ENCODE measurements at regions not wholly inside any gene's neighbourhood (a gene's known extent, or its start where the extent isn't known, plus 50 kb on each side); places are given as distances from the start of the nearest gene placed in this dataset.

DNA sequence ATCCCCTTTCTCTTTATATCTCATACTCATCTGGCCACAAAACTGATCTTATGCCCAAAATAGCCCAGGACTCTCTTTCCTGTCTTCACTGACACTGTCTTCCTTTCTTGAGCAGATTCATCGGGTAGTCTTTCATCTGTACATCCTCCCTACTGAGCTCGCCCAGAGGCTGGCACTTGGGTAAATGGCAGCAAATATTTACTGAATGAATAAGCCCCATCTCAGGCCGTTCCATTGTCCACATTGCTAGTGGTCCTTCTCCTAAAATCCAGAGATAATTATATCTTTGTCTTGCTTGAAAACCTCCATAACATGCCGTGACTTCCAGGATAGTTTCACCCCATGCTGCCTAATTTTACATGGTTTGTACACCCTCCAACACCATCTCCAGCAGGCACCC, 158.1 kb upstream of the SDK2 start:
- no peak overlapping the region for H3K4me3 ChIP-seq
- WGBS, 2 donors, result 66 to 78% methylated on average over 4 of the region's 4 CpGs
- no peak overlapping the region for H3K27ac ChIP-seq
- TF ChIP-seq POLR2A (IDR thresholded peaks at IDR 0.05), result no peak
- H3K27me3 ChIP-seq, result peaks cover 0 to 44% (median 9%) of the 10 kb centered on the region in 3 donors
- intact Hi-C loops (cut with DNase I), result no loop called here
- no peaks in the 10 kb centered on the region for H3K4me1 ChIP-seq
- DNase-seq, result no peak
- no peaks in the 10 kb centered on the region for H3K36me3 ChIP-seq
- peaks cover 0 to 2% (median 0%) of the 10 kb centered on the region in 4 donors for H3K9me3 ChIP-seq

DNA sequence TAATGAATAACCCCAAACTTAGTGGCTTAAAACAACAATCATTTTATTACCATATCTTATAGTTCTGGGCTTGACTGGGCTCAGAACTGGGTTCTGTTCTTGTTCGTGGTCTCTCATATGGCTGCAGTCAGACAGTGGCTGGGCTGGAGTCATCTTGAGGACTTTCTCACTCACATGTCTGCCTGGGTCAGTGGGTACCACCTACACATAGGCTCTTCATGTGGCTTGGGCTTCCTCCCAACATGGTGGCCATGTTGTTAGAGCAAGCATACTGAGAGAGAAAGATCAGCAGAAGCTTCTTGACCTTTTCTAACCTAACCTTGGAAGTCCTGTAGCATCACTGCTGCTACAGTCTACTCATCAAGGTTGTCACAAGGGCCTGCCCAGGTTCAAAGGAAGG, 158.6 kb upstream of the SDK2 start:
- H3K4me3 ChIP-seq, result no peak overlapping the region
- intact Hi-C loops (cut with DNase I), result no loop called here
- peaks cover 0 to 2% (median 0%) of the 10 kb centered on the region in 4 donors for H3K9me3 ChIP-seq
- TF ChIP-seq POLR2AphosphoS5 (IDR thresholded peaks at IDR 0.05) (no peak), POLR2A (IDR thresholded peaks at IDR 0.05) (no peak), EP300 (IDR thresholded peaks at IDR 0.05) (no peak)
- TF ChIP-seq, protein P1, sequence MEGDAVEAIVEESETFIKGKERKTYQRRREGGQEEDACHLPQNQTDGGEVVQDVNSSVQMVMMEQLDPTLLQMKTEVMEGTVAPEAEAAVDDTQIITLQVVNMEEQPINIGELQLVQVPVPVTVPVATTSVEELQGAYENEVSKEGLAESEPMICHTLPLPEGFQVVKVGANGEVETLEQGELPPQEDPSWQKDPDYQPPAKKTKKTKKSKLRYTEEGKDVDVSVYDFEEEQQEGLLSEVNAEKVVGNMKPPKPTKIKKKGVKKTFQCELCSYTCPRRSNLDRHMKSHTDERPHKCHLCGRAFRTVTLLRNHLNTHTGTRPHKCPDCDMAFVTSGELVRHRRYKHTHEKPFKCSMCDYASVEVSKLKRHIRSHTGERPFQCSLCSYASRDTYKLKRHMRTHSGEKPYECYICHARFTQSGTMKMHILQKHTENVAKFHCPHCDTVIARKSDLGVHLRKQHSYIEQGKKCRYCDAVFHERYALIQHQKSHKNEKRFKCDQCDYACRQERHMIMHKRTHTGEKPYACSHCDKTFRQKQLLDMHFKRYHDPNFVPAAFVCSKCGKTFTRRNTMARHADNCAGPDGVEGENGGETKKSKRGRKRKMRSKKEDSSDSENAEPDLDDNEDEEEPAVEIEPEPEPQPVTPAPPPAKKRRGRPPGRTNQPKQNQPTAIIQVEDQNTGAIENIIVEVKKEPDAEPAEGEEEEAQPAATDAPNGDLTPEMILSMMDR (IDR thresholded peaks at IDR 0.05), result no peak
- DNase-seq, result no peak
- no peak overlapping the region for H3K27ac ChIP-seq
- H3K4me1 ChIP-seq, result no peaks in the 10 kb centered on the region
- 89 to 97% methylated on average over 1 of the region's 1 CpG for WGBS, 2 donors
- peaks cover 0 to 40% (median 9%) of the 10 kb centered on the region in 3 donors for H3K27me3 ChIP-seq
- no peaks in the 10 kb centered on the region for H3K36me3 ChIP-seq

DNA sequence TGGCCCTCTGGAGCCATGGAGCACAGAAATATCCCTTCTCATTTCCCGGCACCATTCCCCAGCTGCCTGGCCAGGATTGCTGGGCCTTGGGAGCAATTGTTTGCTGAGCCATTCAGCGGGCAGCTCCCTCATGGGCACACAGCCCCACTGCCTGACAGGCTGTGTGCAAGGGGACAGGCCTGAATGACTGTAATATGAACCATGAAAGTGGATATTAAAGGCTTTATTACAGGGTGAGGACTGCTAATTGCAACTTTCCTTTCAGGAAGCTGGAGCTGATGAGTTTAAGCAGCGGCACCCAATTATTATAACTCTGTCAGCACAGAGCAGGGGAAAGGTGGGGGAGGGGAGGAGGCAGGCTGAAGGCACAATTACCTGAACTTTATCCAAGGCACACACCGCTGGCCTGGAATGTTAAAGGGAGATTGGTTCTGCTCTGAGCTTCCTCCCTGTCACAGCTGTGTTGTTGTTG, 159.8 kb upstream of the SDK2 start:
- H3K9me3 ChIP-seq, result peaks cover 0 to 2% (median 0%) of the 10 kb centered on the region in 4 donors
- H3K27ac ChIP-seq, result no peak overlapping the region
- no peaks in the 10 kb centered on the region for H3K36me3 ChIP-seq
- H3K4me1 ChIP-seq, result no peaks in the 10 kb centered on the region
- no peak for TF ChIP-seq POLR2A (IDR thresholded peaks at IDR 0.05)
- TF ChIP-seq EP300 (IDR thresholded peaks at IDR 0.05), result no peak
- TF ChIP-seq, protein P1 (IDR thresholded peaks at IDR 0.05), result no peak
- no peak for TF ChIP-seq POLR2AphosphoS5 (IDR thresholded peaks at IDR 0.05)
- WGBS, 2 donors, result 15 to 61% methylated on average over 4 of the region's 4 CpGs
- H3K4me3 ChIP-seq, result no peak overlapping the region
- no peak for DNase-seq
- intact Hi-C loops (cut with DNase I), result no loop called here
- H3K27me3 ChIP-seq, result peaks cover 0 to 38% (median 9%) of the 10 kb centered on the region in 3 donors

DNA sequence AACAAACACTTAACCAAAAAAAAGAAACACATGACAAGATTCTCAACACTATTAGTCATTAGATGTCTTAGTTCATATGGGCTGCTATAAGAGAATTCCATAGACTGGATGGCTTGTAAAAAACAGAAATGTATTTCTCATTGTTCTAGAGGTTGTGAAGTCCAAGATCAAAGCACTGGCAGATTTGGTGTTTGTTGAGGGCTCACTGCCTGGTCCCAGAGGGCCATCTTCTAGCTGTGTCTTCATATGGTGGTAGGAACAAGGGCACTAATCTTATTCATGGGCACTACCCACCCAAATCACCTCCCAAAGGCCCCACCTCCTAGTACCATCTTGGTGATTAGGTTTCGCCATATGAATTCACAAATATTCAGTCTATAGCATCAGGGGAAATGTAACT, 162.5 kb upstream of the SDK2 start:
- Histone ChIP-seq H3K27ac (no peak overlapping the region), H3K9me3 (peaks cover 0 to 2% (median 0%) of the 10 kb centered on the region in 4 donors), H3K4me3 (no peak overlapping the region), H3K4me1 (no peaks in the 10 kb centered on the region), H3K36me3 (no peaks in the 10 kb centered on the region), H3K27me3 (peaks cover 0 to 26% (median 9%) of the 10 kb centered on the region in 3 donors)
- no peak for DNase-seq
- TF ChIP-seq, protein P1 (IDR thresholded peaks at IDR 0.05), result no peak
- TF ChIP-seq POLR2A (IDR thresholded peaks at IDR 0.05) (no peak), POLR2AphosphoS5 (IDR thresholded peaks at IDR 0.05) (no peak), EP300 (IDR thresholded peaks at IDR 0.05) (no peak)
- WGBS, 2 donors, result 94 to 96% methylated on average over 1 of the region's 1 CpG
- intact Hi-C loops (cut with DNase I), result no loop called here

DNA sequence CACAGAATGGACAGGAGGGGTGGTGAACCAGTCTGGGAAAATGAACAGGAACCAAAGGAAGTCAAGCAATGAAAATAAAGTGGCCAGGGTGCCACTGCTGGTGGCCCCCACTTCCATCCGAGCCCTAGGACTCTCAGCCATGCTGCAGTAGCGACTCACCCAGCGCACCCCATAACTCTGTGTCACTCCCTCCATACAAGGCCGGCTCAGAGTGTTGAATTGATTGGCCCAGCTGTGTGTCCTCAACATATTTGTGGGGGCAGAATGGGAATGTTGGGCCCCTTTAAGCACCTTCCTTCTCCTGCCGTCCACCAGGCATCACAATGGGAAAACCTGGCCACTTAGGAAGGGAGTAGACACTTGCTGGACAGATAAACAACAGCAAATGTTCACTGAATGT, 169.0 kb upstream of the SDK2 start:
- no peak for DNase-seq
- TF ChIP-seq, protein P1 (IDR thresholded peaks at IDR 0.05), result no peak
- no peak for TF ChIP-seq POLR2A (IDR thresholded peaks at IDR 0.05)
- no peak for TF ChIP-seq EP300 (IDR thresholded peaks at IDR 0.05)
- TF ChIP-seq POLR2AphosphoS5 (IDR thresholded peaks at IDR 0.05), result no peak

More for the DNA sequence above, 169.0 kb upstream of the SDK2 start:
- Histone ChIP-seq H3K4me3 (no peak overlapping the region), H3K27me3 (no peaks in the 10 kb centered on the region), H3K9me3 (no peaks in the 10 kb centered on the region), H3K4me1 (no peaks in the 10 kb centered on the region), H3K27ac (no peak overlapping the region), H3K36me3 (no peaks in the 10 kb centered on the region)
- 91% methylated on average over 5 of the region's 5 CpGs for WGBS, 2 donors
- intact Hi-C loops (cut with DNase I), result no loop called here
